WTC11 (cell line): ENCODE measurements at regions not wholly inside any gene's neighbourhood (a gene's known extent, or its start where the extent isn't known, plus 50 kb on each side); places are given as distances from the start of the nearest gene placed in this dataset.

ENCODE experiments used
- ATAC-seq: fragments of 200-7000 bp; cut with Tn5 transposase; 2 replicates; pipeline ENCODE4 v1.10.0; 2021; ENCODE audit warnings: mild to moderate bottlenecking, moderate library complexity
- CTCF ChIA-PET: fragments of 300-600 bp; sonication (Branson Sonifier 250); formaldehyde crosslinking; loops from one replicate; lab custom pipeline; 2021; ENCODE audit warnings: antibody characterized with exemption; lab: Charles Lee
- POLR2A ChIA-PET: fragments of 350-600 bp; sonication (Branson Sonifier 250); formaldehyde crosslinking; loops from one replicate; lab custom pipeline; 2021; ENCODE audit warnings: antibody characterized with exemption; lab: Charles Lee
- DNase-seq: peaks from one replicate; pipeline ENCODE4 v3.0.0; 2021; ENCODE audit warnings: low spot score
- H3K27ac Mint-ChIP-seq: 2 replicates; pipeline ENCODE4 v1.8.0; 2021; ENCODE audit warnings: mixed read lengths
- H3K27me3 Mint-ChIP-seq: 2 replicates; pipeline ENCODE4 v1.8.0; 2021; ENCODE audit warnings: low read depth, mild to moderate bottlenecking, moderate library complexity, mixed read lengths
- H3K36me3 Mint-ChIP-seq: 2 replicates; pipeline ENCODE4 v1.8.0; 2021; ENCODE audit warnings: mixed read lengths
- H3K4me1 Mint-ChIP-seq: 2 replicates; pipeline ENCODE4 v1.8.0; 2022; ENCODE audit warnings: mixed read lengths
- H3K4me3 Mint-ChIP-seq: 2 replicates; pipeline ENCODE4 v1.8.0; 2021; ENCODE audit warnings: mild to moderate bottlenecking, moderate library complexity, mixed read lengths
- H3K9me3 Mint-ChIP-seq: 2 replicates; pipeline ENCODE4 v1.8.0; 2021; ENCODE audit warnings: mixed read lengths
- JAZF1 ChIP-seq: fragments of 250-450 bp; sonication (Bioruptor Pico); IDR thresholded peaks from 2 replicates; pipeline ENCODE4 v1.9.0; 2021; ENCODE audit warnings: moderate library complexity, mild to moderate bottlenecking, inconsistent platforms
- MYBL2 ChIP-seq: sonication (generic); formaldehyde crosslinking; IDR thresholded peaks from 2 replicates; pipeline ENCODE4 v1.8.1; 2023; ENCODE audit warnings: mild to moderate bottlenecking, moderate library complexity, missing genetic modification reagents
- SMAD3 ChIP-seq: sonication (generic); formaldehyde crosslinking; IDR thresholded peaks from 2 replicates; pipeline ENCODE4 v1.8.0; 2022; ENCODE audit warnings: missing genetic modification reagents, mild to moderate bottlenecking, borderline replicate concordance
- TEAD1 ChIP-seq: sonication (generic); formaldehyde crosslinking; IDR thresholded peaks from 2 replicates; pipeline ENCODE4 v1.8.0; 2022; ENCODE audit warnings: mild to moderate bottlenecking, missing genetic modification reagents
- ZNF219 ChIP-seq: sonication (generic); formaldehyde crosslinking; IDR thresholded peaks from 2 replicates; pipeline ENCODE4 v1.8.0; 2023; ENCODE audit warnings: missing genetic modification reagents, mild to moderate bottlenecking, borderline replicate concordance
- TF ChIP-seq, protein P1 (sequence below): sonication (generic); formaldehyde crosslinking; IDR thresholded peaks from 2 replicates; pipeline ENCODE4 v1.8.0; 2023; ENCODE audit warnings: mild to moderate bottlenecking, missing genetic modification reagents
- TF ChIP-seq, protein P2 (sequence below): sonication (generic); formaldehyde crosslinking; IDR thresholded peaks from 2 replicates; pipeline ENCODE4 v1.8.1; 2022; ENCODE audit warnings: low read depth, missing genetic modification reagents, borderline replicate concordance
- TF ChIP-seq, protein P3 (sequence below): sonication (generic); formaldehyde crosslinking; IDR thresholded peaks from 2 replicates; pipeline ENCODE4 v1.8.0; 2022; ENCODE audit warnings: mild to moderate bottlenecking, missing genetic modification reagents
- TF ChIP-seq, protein P4 (sequence below): fragments of 250-450 bp; sonication (Bioruptor Pico); IDR thresholded peaks from 2 replicates; pipeline ENCODE4 v1.8.0; 2021; ENCODE audit warnings: mild to moderate bottlenecking
- TF ChIP-seq, protein P5 (sequence below): fragments of 250-450 bp; sonication (Bioruptor Pico); IDR thresholded peaks from 2 replicates; pipeline ENCODE4 v1.9.0; 2021; ENCODE audit warnings: mild to moderate bottlenecking
- TF ChIP-seq, protein P6 (sequence below): sonication (generic); formaldehyde crosslinking; IDR thresholded peaks from 2 replicates; pipeline ENCODE4 v1.8.0; 2022; ENCODE audit warnings: mild to moderate bottlenecking, missing genetic modification reagents
- TF ChIP-seq, protein P7 (sequence below): sonication (generic); formaldehyde crosslinking; IDR thresholded peaks from 2 replicates; pipeline ENCODE4 v1.8.1; 2023; ENCODE audit warnings: mild to moderate bottlenecking, missing genetic modification reagents, borderline replicate concordance

DNA sequence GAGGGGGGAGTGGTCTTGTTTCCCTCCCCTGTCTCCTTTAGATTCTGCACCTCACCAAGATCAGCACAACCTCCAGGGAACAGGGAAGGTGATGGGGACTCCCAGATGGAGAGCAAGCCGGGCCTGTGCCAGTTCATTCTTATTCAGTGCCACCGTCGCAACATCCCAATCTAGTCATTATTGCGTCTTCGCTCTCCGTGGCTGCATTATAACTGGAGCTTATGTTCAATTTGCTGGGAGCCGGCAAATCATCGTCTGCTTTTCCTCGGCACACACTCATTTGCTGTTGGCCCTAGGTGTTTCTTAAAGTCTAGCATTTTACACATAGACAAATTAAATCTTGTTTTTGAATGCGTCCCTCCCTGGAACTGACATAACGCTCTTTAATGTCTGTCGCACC is 1269.7 kb downstream of the BRD1 start (continued):
- TF ChIP-seq, protein P1, sequence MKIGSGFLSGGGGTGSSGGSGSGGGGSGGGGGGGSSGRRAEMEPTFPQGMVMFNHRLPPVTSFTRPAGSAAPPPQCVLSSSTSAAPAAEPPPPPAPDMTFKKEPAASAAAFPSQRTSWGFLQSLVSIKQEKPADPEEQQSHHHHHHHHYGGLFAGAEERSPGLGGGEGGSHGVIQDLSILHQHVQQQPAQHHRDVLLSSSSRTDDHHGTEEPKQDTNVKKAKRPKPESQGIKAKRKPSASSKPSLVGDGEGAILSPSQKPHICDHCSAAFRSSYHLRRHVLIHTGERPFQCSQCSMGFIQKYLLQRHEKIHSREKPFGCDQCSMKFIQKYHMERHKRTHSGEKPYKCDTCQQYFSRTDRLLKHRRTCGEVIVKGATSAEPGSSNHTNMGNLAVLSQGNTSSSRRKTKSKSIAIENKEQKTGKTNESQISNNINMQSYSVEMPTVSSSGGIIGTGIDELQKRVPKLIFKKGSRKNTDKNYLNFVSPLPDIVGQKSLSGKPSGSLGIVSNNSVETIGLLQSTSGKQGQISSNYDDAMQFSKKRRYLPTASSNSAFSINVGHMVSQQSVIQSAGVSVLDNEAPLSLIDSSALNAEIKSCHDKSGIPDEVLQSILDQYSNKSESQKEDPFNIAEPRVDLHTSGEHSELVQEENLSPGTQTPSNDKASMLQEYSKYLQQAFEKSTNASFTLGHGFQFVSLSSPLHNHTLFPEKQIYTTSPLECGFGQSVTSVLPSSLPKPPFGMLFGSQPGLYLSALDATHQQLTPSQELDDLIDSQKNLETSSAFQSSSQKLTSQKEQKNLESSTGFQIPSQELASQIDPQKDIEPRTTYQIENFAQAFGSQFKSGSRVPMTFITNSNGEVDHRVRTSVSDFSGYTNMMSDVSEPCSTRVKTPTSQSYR (CRISPR knock-in tag), result no peak

DNA sequence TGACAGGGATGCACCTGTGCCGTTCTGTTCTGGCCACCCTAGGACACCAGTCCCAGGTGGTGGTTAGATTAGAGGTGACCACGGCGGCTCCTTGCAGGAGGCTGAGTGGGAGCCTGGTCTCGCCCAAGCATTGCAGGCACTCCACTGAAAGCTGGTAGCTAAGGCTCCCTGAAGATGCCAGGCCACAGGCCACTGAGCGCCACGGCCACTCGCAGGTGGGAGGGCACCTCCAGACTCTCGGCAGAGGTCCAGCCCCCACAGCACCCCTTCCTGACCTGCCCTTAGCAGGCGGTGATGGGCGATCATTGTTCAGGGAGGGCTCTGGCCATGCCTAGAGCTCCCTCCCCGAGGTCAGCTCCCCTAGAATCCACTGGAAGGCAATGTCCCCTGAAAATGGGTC is 1270.2 kb downstream of the BRD1 start:
- no peaks in the 10 kb centered on the region for H3K9me3 Mint-ChIP-seq
- H3K36me3 Mint-ChIP-seq, result no peaks in the 10 kb centered on the region
- H3K4me3 Mint-ChIP-seq, result no peak overlapping the region
- ChIA-PET CTCF (no interaction called here), POLR2A (no interaction called here)
- no peak for DNase-seq
- no peak for TF ChIP-seq SMAD3 (CRISPR knock-in tag)
- TF ChIP-seq, protein P2, sequence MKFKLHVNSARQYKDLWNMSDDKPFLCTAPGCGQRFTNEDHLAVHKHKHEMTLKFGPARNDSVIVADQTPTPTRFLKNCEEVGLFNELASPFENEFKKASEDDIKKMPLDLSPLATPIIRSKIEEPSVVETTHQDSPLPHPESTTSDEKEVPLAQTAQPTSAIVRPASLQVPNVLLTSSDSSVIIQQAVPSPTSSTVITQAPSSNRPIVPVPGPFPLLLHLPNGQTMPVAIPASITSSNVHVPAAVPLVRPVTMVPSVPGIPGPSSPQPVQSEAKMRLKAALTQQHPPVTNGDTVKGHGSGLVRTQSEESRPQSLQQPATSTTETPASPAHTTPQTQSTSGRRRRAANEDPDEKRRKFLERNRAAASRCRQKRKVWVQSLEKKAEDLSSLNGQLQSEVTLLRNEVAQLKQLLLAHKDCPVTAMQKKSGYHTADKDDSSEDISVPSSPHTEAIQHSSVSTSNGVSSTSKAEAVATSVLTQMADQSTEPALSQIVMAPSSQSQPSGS (CRISPR knock-in tag), result no peak
- TF ChIP-seq MYBL2 (CRISPR knock-in tag), result no peak
- TF ChIP-seq, protein P3, sequence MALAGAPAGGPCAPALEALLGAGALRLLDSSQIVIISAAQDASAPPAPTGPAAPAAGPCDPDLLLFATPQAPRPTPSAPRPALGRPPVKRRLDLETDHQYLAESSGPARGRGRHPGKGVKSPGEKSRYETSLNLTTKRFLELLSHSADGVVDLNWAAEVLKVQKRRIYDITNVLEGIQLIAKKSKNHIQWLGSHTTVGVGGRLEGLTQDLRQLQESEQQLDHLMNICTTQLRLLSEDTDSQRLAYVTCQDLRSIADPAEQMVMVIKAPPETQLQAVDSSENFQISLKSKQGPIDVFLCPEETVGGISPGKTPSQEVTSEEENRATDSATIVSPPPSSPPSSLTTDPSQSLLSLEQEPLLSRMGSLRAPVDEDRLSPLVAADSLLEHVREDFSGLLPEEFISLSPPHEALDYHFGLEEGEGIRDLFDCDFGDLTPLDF, result no peak
- TF ChIP-seq JAZF1 (CRISPR knock-in tag), result no peak
- TF ChIP-seq, protein P4, sequence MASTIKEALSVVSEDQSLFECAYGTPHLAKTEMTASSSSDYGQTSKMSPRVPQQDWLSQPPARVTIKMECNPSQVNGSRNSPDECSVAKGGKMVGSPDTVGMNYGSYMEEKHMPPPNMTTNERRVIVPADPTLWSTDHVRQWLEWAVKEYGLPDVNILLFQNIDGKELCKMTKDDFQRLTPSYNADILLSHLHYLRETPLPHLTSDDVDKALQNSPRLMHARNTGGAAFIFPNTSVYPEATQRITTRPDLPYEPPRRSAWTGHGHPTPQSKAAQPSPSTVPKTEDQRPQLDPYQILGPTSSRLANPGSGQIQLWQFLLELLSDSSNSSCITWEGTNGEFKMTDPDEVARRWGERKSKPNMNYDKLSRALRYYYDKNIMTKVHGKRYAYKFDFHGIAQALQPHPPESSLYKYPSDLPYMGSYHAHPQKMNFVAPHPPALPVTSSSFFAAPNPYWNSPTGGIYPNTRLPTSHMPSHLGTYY (CRISPR knock-in tag), result no peak
- TF ChIP-seq ZNF219 (CRISPR knock-in tag), result no peak
- no peak for TF ChIP-seq TEAD1
- TF ChIP-seq, protein P5, sequence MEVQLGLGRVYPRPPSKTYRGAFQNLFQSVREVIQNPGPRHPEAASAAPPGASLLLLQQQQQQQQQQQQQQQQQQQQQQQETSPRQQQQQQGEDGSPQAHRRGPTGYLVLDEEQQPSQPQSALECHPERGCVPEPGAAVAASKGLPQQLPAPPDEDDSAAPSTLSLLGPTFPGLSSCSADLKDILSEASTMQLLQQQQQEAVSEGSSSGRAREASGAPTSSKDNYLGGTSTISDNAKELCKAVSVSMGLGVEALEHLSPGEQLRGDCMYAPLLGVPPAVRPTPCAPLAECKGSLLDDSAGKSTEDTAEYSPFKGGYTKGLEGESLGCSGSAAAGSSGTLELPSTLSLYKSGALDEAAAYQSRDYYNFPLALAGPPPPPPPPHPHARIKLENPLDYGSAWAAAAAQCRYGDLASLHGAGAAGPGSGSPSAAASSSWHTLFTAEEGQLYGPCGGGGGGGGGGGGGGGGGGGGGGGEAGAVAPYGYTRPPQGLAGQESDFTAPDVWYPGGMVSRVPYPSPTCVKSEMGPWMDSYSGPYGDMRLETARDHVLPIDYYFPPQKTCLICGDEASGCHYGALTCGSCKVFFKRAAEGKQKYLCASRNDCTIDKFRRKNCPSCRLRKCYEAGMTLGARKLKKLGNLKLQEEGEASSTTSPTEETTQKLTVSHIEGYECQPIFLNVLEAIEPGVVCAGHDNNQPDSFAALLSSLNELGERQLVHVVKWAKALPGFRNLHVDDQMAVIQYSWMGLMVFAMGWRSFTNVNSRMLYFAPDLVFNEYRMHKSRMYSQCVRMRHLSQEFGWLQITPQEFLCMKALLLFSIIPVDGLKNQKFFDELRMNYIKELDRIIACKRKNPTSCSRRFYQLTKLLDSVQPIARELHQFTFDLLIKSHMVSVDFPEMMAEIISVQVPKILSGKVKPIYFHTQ (CRISPR knock-in tag), result no peak
- TF ChIP-seq, protein P6, sequence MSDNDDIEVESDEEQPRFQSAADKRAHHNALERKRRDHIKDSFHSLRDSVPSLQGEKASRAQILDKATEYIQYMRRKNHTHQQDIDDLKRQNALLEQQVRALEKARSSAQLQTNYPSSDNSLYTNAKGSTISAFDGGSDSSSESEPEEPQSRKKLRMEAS (CRISPR knock-in tag), result no peak
- TF ChIP-seq, protein P7, sequence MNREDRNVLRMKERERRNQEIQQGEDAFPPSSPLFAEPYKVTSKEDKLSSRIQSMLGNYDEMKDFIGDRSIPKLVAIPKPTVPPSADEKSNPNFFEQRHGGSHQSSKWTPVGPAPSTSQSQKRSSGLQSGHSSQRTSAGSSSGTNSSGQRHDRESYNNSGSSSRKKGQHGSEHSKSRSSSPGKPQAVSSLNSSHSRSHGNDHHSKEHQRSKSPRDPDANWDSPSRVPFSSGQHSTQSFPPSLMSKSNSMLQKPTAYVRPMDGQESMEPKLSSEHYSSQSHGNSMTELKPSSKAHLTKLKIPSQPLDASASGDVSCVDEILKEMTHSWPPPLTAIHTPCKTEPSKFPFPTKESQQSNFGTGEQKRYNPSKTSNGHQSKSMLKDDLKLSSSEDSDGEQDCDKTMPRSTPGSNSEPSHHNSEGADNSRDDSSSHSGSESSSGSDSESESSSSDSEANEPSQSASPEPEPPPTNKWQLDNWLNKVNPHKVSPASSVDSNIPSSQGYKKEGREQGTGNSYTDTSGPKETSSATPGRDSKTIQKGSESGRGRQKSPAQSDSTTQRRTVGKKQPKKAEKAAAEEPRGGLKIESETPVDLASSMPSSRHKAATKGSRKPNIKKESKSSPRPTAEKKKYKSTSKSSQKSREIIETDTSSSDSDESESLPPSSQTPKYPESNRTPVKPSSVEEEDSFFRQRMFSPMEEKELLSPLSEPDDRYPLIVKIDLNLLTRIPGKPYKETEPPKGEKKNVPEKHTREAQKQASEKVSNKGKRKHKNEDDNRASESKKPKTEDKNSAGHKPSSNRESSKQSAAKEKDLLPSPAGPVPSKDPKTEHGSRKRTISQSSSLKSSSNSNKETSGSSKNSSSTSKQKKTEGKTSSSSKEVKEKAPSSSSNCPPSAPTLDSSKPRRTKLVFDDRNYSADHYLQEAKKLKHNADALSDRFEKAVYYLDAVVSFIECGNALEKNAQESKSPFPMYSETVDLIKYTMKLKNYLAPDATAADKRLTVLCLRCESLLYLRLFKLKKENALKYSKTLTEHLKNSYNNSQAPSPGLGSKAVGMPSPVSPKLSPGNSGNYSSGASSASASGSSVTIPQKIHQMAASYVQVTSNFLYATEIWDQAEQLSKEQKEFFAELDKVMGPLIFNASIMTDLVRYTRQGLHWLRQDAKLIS (CRISPR knock-in tag), result no peak
- no peaks in the 10 kb centered on the region; the same call in 1 of the 2 replicates for H3K27me3 Mint-ChIP-seq
- H3K27ac Mint-ChIP-seq, result no peak overlapping the region
- no peak for ATAC-seq
- H3K4me1 Mint-ChIP-seq, result peaks cover 8% of the 10 kb centered on the region
